HEK293 (cell line): ENCODE measurements at regions not wholly inside any gene's neighbourhood (a gene's known extent, or its start where the extent isn't known, plus 50 kb on each side); places are given as distances from the start of the nearest gene placed in this dataset.

Source experiments
- CTCF ChIP-seq: fragments of 450-650 bp; formaldehyde crosslinking; IDR thresholded peaks from 2 replicates; pipeline ENCODE4 v1.5.1; 2016; ENCODE audit warnings: missing biosample characterization, missing genetic modification characterization
- OVOL3 ChIP-seq: fragments of 450-650 bp; formaldehyde crosslinking; IDR thresholded peaks from 2 replicates; pipeline ENCODE4 v1.5.1; 2016; ENCODE audit warnings: missing biosample characterization, missing genetic modification characterization
- REPIN1 ChIP-seq: fragments of 450-650 bp; formaldehyde crosslinking; IDR thresholded peaks from 2 replicates; pipeline ENCODE4 v1.5.1; 2017; ENCODE audit warnings: missing biosample characterization, missing genetic modification characterization, low read depth
- ZBTB11 ChIP-seq: fragments of 450-650 bp; formaldehyde crosslinking; conservative IDR thresholded peaks from 2 replicates; pipeline ENCODE4 v1.5.1; 2016; ENCODE audit warnings: low read depth, missing biosample characterization, missing genetic modification characterization
- ZNF19 ChIP-seq: fragments of 450-650 bp; formaldehyde crosslinking; IDR thresholded peaks from 2 replicates; pipeline ENCODE4; 2016; ENCODE audit warnings: missing biosample characterization, missing genetic modification characterization, low read depth
- ZNF768 ChIP-seq: fragments of 450-650 bp; formaldehyde crosslinking; IDR thresholded peaks from 2 replicates; pipeline ENCODE4 v1.5.1; 2018; ENCODE audit warnings: missing biosample characterization, mild to moderate bottlenecking, missing genetic modification characterization
- TF ChIP-seq, protein P1 (sequence below): fragments of 450-650 bp; formaldehyde crosslinking; IDR thresholded peaks from 2 replicates; pipeline ENCODE4 v1.5.1; 2016; ENCODE audit warnings: missing biosample characterization, missing genetic modification characterization, borderline replicate concordance

DNA sequence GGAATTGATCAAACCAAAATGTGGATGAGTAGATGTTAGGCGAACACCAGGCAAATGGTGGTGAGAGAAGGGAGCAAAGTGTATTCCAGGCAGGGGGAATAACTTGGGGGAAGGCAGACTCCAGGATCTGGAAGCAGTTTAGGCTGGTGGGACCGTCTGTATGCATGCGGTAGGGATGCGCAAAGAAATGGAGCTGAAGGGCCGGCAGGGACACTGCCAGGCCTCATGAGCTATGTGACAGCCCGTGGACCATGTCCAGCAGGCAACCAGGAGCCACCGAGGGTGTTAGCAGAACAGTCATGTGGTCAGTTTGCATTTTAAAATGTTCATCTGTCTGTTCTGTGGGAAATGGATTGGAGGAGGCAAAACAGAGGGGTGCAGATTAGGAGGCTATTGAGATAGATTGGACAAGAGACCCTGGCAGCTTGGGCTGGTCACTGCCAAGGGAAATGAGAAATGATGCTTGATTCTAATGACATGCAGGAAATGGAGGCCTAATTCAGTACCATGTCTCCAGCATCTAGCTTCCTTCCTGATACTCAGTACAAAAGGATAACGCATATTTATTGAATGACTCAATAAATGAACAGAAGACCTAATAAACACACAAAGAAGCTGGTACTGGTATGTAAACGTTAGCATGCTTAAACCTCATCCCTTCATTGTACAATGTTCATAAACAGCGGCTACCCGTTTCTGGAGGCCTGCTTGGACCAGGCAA lies 412.4 kb downstream of the BUD13 start:
- TF ChIP-seq ZNF768: no peak
- TF ChIP-seq ZNF19 (tag by site-specific recombination): no peak
- TF ChIP-seq ZBTB11: no peak
- no peak for TF ChIP-seq CTCF
- no peak for TF ChIP-seq REPIN1 (tag by site-specific recombination)
- no peak for TF ChIP-seq OVOL3 (tag by site-specific recombination)
- TF ChIP-seq, protein P1, sequence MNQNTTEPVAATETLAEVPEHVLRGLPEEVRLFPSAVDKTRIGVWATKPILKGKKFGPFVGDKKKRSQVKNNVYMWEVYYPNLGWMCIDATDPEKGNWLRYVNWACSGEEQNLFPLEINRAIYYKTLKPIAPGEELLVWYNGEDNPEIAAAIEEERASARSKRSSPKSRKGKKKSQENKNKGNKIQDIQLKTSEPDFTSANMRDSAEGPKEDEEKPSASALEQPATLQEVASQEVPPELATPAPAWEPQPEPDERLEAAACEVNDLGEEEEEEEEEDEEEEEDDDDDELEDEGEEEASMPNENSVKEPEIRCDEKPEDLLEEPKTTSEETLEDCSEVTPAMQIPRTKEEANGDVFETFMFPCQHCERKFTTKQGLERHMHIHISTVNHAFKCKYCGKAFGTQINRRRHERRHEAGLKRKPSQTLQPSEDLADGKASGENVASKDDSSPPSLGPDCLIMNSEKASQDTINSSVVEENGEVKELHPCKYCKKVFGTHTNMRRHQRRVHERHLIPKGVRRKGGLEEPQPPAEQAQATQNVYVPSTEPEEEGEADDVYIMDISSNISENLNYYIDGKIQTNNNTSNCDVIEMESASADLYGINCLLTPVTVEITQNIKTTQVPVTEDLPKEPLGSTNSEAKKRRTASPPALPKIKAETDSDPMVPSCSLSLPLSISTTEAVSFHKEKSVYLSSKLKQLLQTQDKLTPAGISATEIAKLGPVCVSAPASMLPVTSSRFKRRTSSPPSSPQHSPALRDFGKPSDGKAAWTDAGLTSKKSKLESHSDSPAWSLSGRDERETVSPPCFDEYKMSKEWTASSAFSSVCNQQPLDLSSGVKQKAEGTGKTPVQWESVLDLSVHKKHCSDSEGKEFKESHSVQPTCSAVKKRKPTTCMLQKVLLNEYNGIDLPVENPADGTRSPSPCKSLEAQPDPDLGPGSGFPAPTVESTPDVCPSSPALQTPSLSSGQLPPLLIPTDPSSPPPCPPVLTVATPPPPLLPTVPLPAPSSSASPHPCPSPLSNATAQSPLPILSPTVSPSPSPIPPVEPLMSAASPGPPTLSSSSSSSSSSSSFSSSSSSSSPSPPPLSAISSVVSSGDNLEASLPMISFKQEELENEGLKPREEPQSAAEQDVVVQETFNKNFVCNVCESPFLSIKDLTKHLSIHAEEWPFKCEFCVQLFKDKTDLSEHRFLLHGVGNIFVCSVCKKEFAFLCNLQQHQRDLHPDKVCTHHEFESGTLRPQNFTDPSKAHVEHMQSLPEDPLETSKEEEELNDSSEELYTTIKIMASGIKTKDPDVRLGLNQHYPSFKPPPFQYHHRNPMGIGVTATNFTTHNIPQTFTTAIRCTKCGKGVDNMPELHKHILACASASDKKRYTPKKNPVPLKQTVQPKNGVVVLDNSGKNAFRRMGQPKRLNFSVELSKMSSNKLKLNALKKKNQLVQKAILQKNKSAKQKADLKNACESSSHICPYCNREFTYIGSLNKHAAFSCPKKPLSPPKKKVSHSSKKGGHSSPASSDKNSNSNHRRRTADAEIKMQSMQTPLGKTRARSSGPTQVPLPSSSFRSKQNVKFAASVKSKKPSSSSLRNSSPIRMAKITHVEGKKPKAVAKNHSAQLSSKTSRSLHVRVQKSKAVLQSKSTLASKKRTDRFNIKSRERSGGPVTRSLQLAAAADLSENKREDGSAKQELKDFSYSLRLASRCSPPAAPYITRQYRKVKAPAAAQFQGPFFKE (tag by site-specific recombination): no peak
